SJSA1 (cell line): ENCODE measurements at regions not wholly inside any gene's neighbourhood (a gene's known extent, or its start where the extent isn't known, plus 50 kb on each side); places are given as distances from the start of the nearest gene placed in this dataset.

Source experiments
- DNase-seq, 2 experiments: peaks; one replicate each; pipeline ENCODE4 v3.0.0-alpha.2; 2015 to 2020; ENCODE audit warnings: low spot score in 2 of 2, low read depth in 1 of 2
- H3K27ac ChIP-seq: fragments of 250-450 bp; sonication (Bioruptor Pico); 2 replicates; pipeline ENCODE4 v1.5.1; 2020; ENCODE audit warnings: mild to moderate bottlenecking, moderate library complexity
- H3K27me3 ChIP-seq: fragments of 250-450 bp; sonication (Bioruptor Pico); replicated peaks from 2 replicates; pipeline ENCODE4 v1.5.1; 2020; ENCODE audit warnings: mild to moderate bottlenecking, moderate library complexity
- H3K36me3 ChIP-seq: fragments of 250-450 bp; sonication (Bioruptor Pico); 2 replicates; pipeline ENCODE4 v1.5.1; 2020; ENCODE audit warnings: mild to moderate bottlenecking
- H3K4me1 ChIP-seq: fragments of 250-450 bp; sonication (Bioruptor Pico); replicated peaks from 2 replicates; pipeline ENCODE4 v1.6.1; 2021; ENCODE audit warnings: mild to moderate bottlenecking
- H3K4me3 ChIP-seq: fragments of 250-450 bp; sonication (Bioruptor Pico); 2 replicates; pipeline ENCODE4 v1.5.1; 2020; ENCODE audit warnings: mild to moderate bottlenecking
- H3K9me3 ChIP-seq: fragments of 250-450 bp; sonication (Bioruptor Pico); replicated peaks from 2 replicates; pipeline ENCODE4 v1.5.1; 2020; ENCODE audit warnings: mild to moderate bottlenecking

GRCh38 chr14:26395726-26396125, 202.1 kb downstream of the NOVA1 start:
- no peaks in the 10 kb centered on the region for H3K36me3 ChIP-seq
- no peak for DNase-seq
- H3K9me3 ChIP-seq = no peaks in the 10 kb centered on the region
- no peak overlapping the region for H3K27ac ChIP-seq
- no peaks in the 10 kb centered on the region for H3K27me3 ChIP-seq
- H3K4me3 ChIP-seq = no peak overlapping the region
- H3K4me1 ChIP-seq = no peaks in the 10 kb centered on the region

- no peak for DNase-seq
- Histone ChIP-seq H3K27me3 (no peaks in the 10 kb centered on the region), H3K27ac (no peak overlapping the region), H3K36me3 (no peaks in the 10 kb centered on the region), H3K4me1 (no peaks in the 10 kb centered on the region), H3K4me3 (no peak overlapping the region), H3K9me3 (no peaks in the 10 kb centered on the region)
Measured at GRCh38 chr14:26394150-26394810, 203.6 kb downstream of the NOVA1 start.

DNA sequence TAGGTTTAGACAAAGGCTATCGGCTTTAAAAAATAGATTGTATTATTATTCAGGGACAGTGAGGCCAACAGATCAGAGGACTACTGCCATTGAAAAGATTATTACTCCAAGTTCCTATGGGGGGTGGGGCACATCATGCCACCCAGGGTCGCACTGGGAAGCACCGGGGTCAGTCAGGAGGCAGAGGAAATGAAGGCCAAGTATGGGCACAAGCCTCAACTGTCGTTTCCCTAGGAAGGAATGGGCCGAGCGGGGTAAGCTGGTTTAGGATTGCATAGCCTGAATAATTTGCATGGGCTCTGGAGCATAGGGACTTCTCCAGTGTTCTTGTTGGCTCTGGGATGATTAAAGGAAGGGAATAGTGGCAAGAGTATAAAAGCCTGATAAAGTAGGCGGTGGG, 205.3 kb downstream of the NOVA1 start:
- Histone ChIP-seq H3K4me3 (no peak overlapping the region), H3K27me3 (no peaks in the 10 kb centered on the region), H3K36me3 (no peaks in the 10 kb centered on the region), H3K4me1 (no peaks in the 10 kb centered on the region), H3K27ac (no peak overlapping the region), H3K9me3 (no peaks in the 10 kb centered on the region)
- DNase-seq = no peak

- Histone ChIP-seq H3K27ac (no peak overlapping the region), H3K27me3 (no peaks in the 10 kb centered on the region), H3K9me3 (no peaks in the 10 kb centered on the region), H3K36me3 (no peaks in the 10 kb centered on the region), H3K4me3 (no peak overlapping the region), H3K4me1 (no peaks in the 10 kb centered on the region)
- no peak for DNase-seq
Measured at GRCh38 chr14:26389646-26390508, 208.0 kb downstream of the NOVA1 start.

GRCh38 chr14:26385310-26385709, 212.5 kb downstream of the NOVA1 start:
- DNase-seq = no peak
- H3K27me3 ChIP-seq = no peaks in the 10 kb centered on the region
- no peaks in the 10 kb centered on the region for H3K4me1 ChIP-seq
- no peaks in the 10 kb centered on the region for H3K9me3 ChIP-seq
- no peak overlapping the region for H3K27ac ChIP-seq
- no peaks in the 10 kb centered on the region for H3K36me3 ChIP-seq
- no peak overlapping the region for H3K4me3 ChIP-seq

GRCh38 chr14:26382901-26383685, 214.7 kb downstream of the NOVA1 start:
- no peak for DNase-seq
- H3K27ac ChIP-seq = no peak overlapping the region

DNA sequence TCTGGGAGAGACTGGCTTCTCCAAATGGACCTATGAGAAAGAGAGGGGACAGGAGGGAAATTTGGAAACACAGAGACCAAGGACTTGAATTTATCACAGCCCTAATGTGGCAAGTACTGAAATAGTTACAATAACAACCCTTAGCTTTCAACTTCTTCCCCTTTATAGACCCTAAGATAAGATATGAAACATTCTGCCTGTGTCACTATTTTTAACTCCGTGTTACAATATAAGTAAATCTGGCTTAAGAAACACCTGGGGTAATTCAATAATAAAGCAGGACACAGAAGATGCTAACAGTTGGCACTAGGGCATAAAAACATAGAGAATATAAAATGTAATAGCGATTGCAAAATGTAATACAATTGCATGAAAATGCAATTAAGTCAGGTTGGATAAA, 216.4 kb downstream of the NOVA1 start:
- Histone ChIP-seq H3K9me3 (no peaks in the 10 kb centered on the region), H3K27ac (no peak overlapping the region), H3K4me1 (no peaks in the 10 kb centered on the region), H3K4me3 (no peak overlapping the region), H3K27me3 (no peaks in the 10 kb centered on the region), H3K36me3 (no peaks in the 10 kb centered on the region)
- DNase-seq = no peak

More at GRCh38 chr14:26382901-26383685, 214.7 kb downstream of the NOVA1 start:
- Histone ChIP-seq H3K4me1 (no peaks in the 10 kb centered on the region), H3K27me3 (no peaks in the 10 kb centered on the region), H3K9me3 (no peaks in the 10 kb centered on the region), H3K4me3 (no peak overlapping the region), H3K36me3 (no peaks in the 10 kb centered on the region)

GRCh38 chr14:26380637-26381036, 217.2 kb downstream of the NOVA1 start:
- H3K36me3 ChIP-seq = no peaks in the 10 kb centered on the region
- H3K27ac ChIP-seq = no peak overlapping the region
- no peak for DNase-seq
- no peaks in the 10 kb centered on the region for H3K4me1 ChIP-seq
- no peaks in the 10 kb centered on the region for H3K9me3 ChIP-seq
- H3K27me3 ChIP-seq = no peaks in the 10 kb centered on the region
- no peak overlapping the region for H3K4me3 ChIP-seq

DNA sequence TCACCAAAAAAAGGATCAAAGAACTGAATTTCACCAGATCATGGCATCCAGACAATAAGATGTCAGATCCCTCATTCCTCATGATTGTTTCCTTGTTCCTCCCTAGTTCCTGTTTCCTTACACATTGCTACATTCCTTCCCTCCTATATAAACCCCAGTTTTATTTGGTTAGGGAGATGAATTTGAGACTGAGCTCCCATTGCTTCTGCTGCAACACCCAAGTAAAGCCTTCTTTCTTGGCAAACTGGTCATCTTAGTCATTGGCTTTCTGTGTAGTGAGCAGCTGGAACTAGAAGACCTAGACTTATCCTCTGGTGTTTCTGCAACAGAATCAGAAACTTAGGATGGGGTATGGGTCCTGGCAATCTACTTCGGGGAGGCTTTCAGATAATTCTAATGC, 217.9 kb downstream of the NOVA1 start:
- H3K27ac ChIP-seq = no peak overlapping the region
- H3K4me1 ChIP-seq = no peaks in the 10 kb centered on the region
- no peak overlapping the region for H3K4me3 ChIP-seq
- H3K27me3 ChIP-seq = no peaks in the 10 kb centered on the region
- no peak for DNase-seq
- H3K36me3 ChIP-seq = no peaks in the 10 kb centered on the region
- H3K9me3 ChIP-seq = no peaks in the 10 kb centered on the region

DNA sequence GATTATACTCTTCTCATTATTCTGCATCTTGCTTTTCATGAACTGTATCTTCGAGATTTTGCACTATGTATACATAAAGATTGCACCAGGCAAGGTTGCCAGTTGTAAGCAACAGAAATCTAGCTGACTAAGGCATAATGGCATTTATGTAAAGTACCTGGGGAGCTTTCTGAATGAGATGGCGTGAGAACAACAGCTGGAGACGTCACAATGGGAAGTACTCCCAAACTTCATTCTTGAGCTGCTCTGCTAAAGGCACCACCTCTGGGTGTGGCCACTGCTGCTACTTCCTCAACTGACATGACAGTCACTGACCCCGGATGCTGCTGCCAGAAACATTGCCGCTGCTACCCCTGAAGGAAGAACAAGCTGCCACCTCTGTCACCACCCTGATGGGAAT, 220.7 kb downstream of the NOVA1 start:
- H3K36me3 ChIP-seq = no peaks in the 10 kb centered on the region
- no peaks in the 10 kb centered on the region for H3K4me1 ChIP-seq
- DNase-seq = no peak
- no peak overlapping the region for H3K4me3 ChIP-seq
- no peaks in the 10 kb centered on the region for H3K27me3 ChIP-seq
- H3K9me3 ChIP-seq = no peaks in the 10 kb centered on the region
- H3K27ac ChIP-seq = no peak overlapping the region

GRCh38 chr14:26370115-26370514, 227.7 kb downstream of the NOVA1 start:
- Histone ChIP-seq H3K4me1 (no peaks in the 10 kb centered on the region), H3K27me3 (no peaks in the 10 kb centered on the region), H3K9me3 (no peaks in the 10 kb centered on the region), H3K36me3 (no peaks in the 10 kb centered on the region), H3K4me3 (no peak overlapping the region), H3K27ac (no peak overlapping the region)
- no peak for DNase-seq

- H3K4me3 ChIP-seq = no peak overlapping the region
- no peak for DNase-seq
- H3K4me1 ChIP-seq = no peaks in the 10 kb centered on the region
- H3K9me3 ChIP-seq = no peaks in the 10 kb centered on the region
- no peaks in the 10 kb centered on the region for H3K27me3 ChIP-seq
- H3K27ac ChIP-seq = no peak overlapping the region
- no peaks in the 10 kb centered on the region for H3K36me3 ChIP-seq
Measured at GRCh38 chr14:26363689-26364088, 234.1 kb downstream of the NOVA1 start.

DNA sequence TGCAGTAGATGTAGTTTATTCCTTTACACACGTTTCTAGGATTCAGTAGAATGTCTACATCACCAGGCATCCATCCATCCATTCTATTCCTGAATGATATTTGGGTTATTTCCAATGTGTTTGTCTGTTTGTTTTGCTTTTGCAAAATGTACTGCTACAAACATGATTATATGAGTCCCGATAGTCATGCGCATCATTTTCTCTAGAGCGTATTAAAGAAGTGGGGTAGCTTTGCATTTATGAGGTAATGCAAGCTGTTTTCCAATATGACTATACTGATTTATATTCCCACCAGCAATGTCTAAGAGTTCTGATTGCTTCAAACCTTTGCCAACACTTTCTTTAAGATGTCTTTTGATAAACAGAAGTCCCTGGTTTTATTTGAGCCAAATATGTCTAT, 253.2 kb downstream of the NOVA1 start:
- no peaks in the 10 kb centered on the region for H3K27me3 ChIP-seq
- no peak overlapping the region for H3K4me3 ChIP-seq
- no peaks in the 10 kb centered on the region for H3K4me1 ChIP-seq
- no peak overlapping the region for H3K27ac ChIP-seq
- no peak for DNase-seq
- H3K9me3 ChIP-seq = no peaks in the 10 kb centered on the region
- H3K36me3 ChIP-seq = no peaks in the 10 kb centered on the region

- H3K36me3 ChIP-seq = no peaks in the 10 kb centered on the region
- no peak for DNase-seq
- no peak overlapping the region for H3K27ac ChIP-seq
- no peak overlapping the region for H3K4me3 ChIP-seq
- H3K9me3 ChIP-seq = no peaks in the 10 kb centered on the region
- H3K27me3 ChIP-seq = no peaks in the 10 kb centered on the region
- H3K4me1 ChIP-seq = no peaks in the 10 kb centered on the region
Measured at GRCh38 chr14:26339381-26339780, 258.5 kb downstream of the NOVA1 start.
